ENCODE measurements at regions not wholly inside any gene's neighbourhood (a gene's known extent, or its start where the extent isn't known, plus 50 kb on each side); places are given as distances from the start of the nearest gene placed in this dataset.

- Histone ChIP-seq H3K36me3 (ENCODE audit: insufficient read depth, low read length, poor library complexity, severe bottlenecking) (no peaks in the 10 kb centered on the region), H3K27me3 (replicated peaks; ENCODE audit: insufficient read depth, low read depth, low read length, poor library complexity) (no peaks in the 10 kb centered on the region), H3K9me3 (ENCODE audit: low read depth, low read length, poor library complexity, severe bottlenecking) (no peaks in the 10 kb centered on the region), H3K27ac (ENCODE audit: low read depth, low read length, poor library complexity, severe bottlenecking) (no peak overlapping the region), H3K4me1 (ENCODE audit: insufficient read depth, low read length, poor library complexity, severe bottlenecking) (no peaks in the 10 kb centered on the region), H3K4me3 (ENCODE audit: low read depth, low read length, poor library complexity, severe bottlenecking) (no peak overlapping the region)
- no peak for DNase-seq (ENCODE audit: low spot score)
- intact Hi-C loops (cut with micrococcal nuclease; ENCODE audit: unreplicated experiment) = no loop called here
- TF ChIP-seq EZH2 (IDR thresholded peaks at IDR 0.05; ENCODE audit: borderline replicate concordance, low read depth, low read length, poor library complexity, severe bottlenecking) = no peak
- CTCF ChIA-PET = no interaction called here
- no TSS peak for BruUV-seq (replicated peaks)
- POLR2A ChIA-PET (ENCODE audit: low non-redundant PET) = no interaction called here
Observed at GRCh38 chr4:124783847-124784246, 71.3 kb upstream of the ANKRD50 start.

- ChIA-PET POLR2A (ENCODE audit: low non-redundant PET) (no interaction called here), CTCF (no interaction called here)
- Histone ChIP-seq H3K27me3 (replicated peaks; ENCODE audit: insufficient read depth, low read depth, low read length, poor library complexity) (no peaks in the 10 kb centered on the region), H3K36me3 (ENCODE audit: insufficient read depth, low read length, poor library complexity, severe bottlenecking) (no peaks in the 10 kb centered on the region), H3K4me1 (ENCODE audit: insufficient read depth, low read length, poor library complexity, severe bottlenecking) (no peaks in the 10 kb centered on the region), H3K27ac (ENCODE audit: low read depth, low read length, poor library complexity, severe bottlenecking) (no peak overlapping the region), H3K4me3 (ENCODE audit: low read depth, low read length, poor library complexity, severe bottlenecking) (no peak overlapping the region), H3K9me3 (ENCODE audit: low read depth, low read length, poor library complexity, severe bottlenecking) (no peaks in the 10 kb centered on the region)
- intact Hi-C loops (cut with micrococcal nuclease; ENCODE audit: unreplicated experiment) = no loop called here
- BruUV-seq (replicated peaks) = no TSS peak
- no peak for TF ChIP-seq EZH2 (IDR thresholded peaks at IDR 0.05; ENCODE audit: borderline replicate concordance, low read depth, low read length, poor library complexity, severe bottlenecking)
- TF ChIP-seq, protein P1, sequence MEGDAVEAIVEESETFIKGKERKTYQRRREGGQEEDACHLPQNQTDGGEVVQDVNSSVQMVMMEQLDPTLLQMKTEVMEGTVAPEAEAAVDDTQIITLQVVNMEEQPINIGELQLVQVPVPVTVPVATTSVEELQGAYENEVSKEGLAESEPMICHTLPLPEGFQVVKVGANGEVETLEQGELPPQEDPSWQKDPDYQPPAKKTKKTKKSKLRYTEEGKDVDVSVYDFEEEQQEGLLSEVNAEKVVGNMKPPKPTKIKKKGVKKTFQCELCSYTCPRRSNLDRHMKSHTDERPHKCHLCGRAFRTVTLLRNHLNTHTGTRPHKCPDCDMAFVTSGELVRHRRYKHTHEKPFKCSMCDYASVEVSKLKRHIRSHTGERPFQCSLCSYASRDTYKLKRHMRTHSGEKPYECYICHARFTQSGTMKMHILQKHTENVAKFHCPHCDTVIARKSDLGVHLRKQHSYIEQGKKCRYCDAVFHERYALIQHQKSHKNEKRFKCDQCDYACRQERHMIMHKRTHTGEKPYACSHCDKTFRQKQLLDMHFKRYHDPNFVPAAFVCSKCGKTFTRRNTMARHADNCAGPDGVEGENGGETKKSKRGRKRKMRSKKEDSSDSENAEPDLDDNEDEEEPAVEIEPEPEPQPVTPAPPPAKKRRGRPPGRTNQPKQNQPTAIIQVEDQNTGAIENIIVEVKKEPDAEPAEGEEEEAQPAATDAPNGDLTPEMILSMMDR (conservative IDR thresholded peaks at IDR 0.05; ENCODE audit: low read depth, low read length) = no peak
- no peak for DNase-seq (ENCODE audit: low spot score)
Observed at GRCh38 chr4:124777007-124777406, 64.5 kb upstream of the ANKRD50 start.

DNA sequence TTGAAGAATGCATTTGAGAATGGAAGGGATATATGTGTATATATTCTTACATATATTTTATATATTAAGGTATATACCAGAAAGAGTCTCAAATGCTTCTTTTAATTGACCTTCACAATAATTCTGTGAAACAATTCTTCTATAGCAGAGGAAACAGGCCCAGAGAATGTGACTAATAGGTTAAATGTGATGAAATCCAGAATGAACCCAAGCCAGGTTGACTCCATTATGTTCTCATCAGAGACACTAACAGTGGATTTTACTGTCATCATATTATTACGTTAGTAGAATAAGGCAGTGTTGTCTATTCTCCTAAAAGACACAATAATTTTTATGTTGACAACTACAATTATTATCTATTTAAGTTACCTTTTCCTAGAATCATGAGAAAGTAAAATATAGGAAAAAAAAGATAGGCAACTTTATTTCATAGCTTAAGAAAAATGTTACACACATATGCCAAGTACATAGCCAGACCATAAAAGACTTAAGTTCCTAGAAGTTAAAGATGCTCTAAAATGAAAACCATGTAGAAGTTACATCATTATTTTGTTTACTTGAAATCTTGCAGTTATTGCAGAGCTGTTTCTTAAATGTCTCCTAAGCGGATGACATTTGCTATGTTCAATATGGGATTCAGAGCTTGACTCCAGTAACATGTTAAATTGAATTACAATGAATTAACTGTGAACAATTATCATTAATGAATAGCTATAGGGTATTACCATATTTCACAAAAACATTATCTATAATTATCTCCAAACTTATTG, 56.2 kb upstream of the ANKRD50 start:
- no TSS peak for BruUV-seq (replicated peaks)
- intact Hi-C loops (cut with micrococcal nuclease; ENCODE audit: unreplicated experiment) = no loop called here
- H3K4me1 ChIP-seq (ENCODE audit: insufficient read depth, low read length, poor library complexity, severe bottlenecking) = no peaks in the 10 kb centered on the region
- no peak overlapping the region for H3K4me3 ChIP-seq (ENCODE audit: low read depth, low read length, poor library complexity, severe bottlenecking)
- TF ChIP-seq, protein P1 (conservative IDR thresholded peaks at IDR 0.05; ENCODE audit: low read depth, low read length) = no peak
- no peaks in the 10 kb centered on the region for H3K9me3 ChIP-seq (ENCODE audit: low read depth, low read length, poor library complexity, severe bottlenecking)
- H3K27me3 ChIP-seq (replicated peaks; ENCODE audit: insufficient read depth, low read depth, low read length, poor library complexity) = no peaks in the 10 kb centered on the region
- H3K27ac ChIP-seq (ENCODE audit: low read depth, low read length, poor library complexity, severe bottlenecking) = no peak overlapping the region
- DNase-seq (ENCODE audit: low spot score) = no peak
- no peaks in the 10 kb centered on the region for H3K36me3 ChIP-seq (ENCODE audit: insufficient read depth, low read length, poor library complexity, severe bottlenecking)
- POLR2A ChIA-PET (ENCODE audit: low non-redundant PET) = no interaction called here
- CTCF ChIA-PET = no interaction called here

GRCh38 chr4:124762956-124763355, 50.4 kb upstream of the ANKRD50 start:
- ChIA-PET POLR2A (ENCODE audit: low non-redundant PET) (no interaction called here), CTCF (no interaction called here)
- no peaks in the 10 kb centered on the region for H3K36me3 ChIP-seq (ENCODE audit: insufficient read depth, low read length, poor library complexity, severe bottlenecking)
- intact Hi-C loops (cut with micrococcal nuclease; ENCODE audit: unreplicated experiment) = no loop called here
- no peaks in the 10 kb centered on the region for H3K4me1 ChIP-seq (ENCODE audit: insufficient read depth, low read length, poor library complexity, severe bottlenecking)
- no peaks in the 10 kb centered on the region for H3K9me3 ChIP-seq (ENCODE audit: low read depth, low read length, poor library complexity, severe bottlenecking)
- DNase-seq (ENCODE audit: low spot score) = no peak
- no peaks in the 10 kb centered on the region for H3K27me3 ChIP-seq (replicated peaks; ENCODE audit: insufficient read depth, low read depth, low read length, poor library complexity)
- BruUV-seq (replicated peaks) = no TSS peak
- no peak overlapping the region for H3K4me3 ChIP-seq (ENCODE audit: low read depth, low read length, poor library complexity, severe bottlenecking)
- TF ChIP-seq EZH2 (IDR thresholded peaks at IDR 0.05; ENCODE audit: borderline replicate concordance, low read depth, low read length, poor library complexity, severe bottlenecking) = no peak
- H3K27ac ChIP-seq (ENCODE audit: low read depth, low read length, poor library complexity, severe bottlenecking) = no peak overlapping the region

Measured in A673 (cell line).